ENCODE measurements at regions not wholly inside any gene's neighbourhood (a gene's known extent, or its start where the extent isn't known, plus 50 kb on each side); places are given as distances from the start of the nearest gene placed in this dataset.
"Not testable (repeated sequence)": the region's sequence is repeated elsewhere in the genome, so short reads cannot be mapped to it uniquely, and the experiment has no call there.

DNA sequence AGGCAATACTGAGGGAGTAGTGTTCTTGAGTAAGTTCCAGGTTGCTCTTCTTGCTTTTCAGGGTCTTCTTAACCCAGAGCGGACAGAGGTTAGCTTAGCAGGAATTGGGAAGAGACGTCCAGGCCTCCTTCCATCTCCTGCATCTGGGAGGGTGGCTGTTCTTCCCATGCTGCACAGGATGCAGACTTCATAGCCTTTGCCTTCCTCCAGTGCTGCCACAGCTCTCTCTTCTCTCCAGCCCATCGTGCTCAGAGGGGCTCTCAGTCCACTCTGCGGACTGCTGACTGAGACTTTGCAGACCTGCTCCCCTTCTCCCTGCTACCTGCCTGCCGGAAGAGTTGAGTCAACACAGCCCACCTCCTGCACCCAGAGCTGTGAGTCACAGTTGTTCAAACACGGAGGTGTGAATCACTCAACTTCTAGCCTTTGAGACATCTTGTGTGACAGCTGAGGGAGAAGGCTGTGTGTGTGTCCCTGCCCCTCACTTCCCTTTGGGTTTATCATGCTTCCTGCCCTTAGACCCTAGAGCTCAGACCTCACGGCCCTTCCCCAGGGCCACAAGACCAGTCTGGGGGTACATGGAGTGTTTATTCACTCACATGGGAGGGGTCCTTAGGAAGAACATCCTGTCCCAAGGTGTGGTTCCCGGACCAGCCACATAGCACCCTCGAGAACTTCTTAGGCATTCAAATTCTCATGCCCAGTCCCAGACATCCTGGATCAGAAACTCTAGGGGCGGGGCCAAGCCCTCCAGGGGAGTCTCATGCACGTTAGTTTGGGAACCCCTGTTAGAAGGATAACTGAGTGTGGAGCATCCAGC lies 158.3 kb upstream of the CACNA1E start:
- Mint-ChIP-seq H3K4me3 (no peak overlapping the region), H3K4me1 (ENCODE audit: low read depth) (peaks cover 9% of the 10 kb centered on the region), H3K27ac (no peak overlapping the region), H3K9me3 (no peaks in the 10 kb centered on the region), H3K27me3 (peaks cover 5% of the 10 kb centered on the region), H3K36me3 (no peaks in the 10 kb centered on the region)
- intact Hi-C loops (cut with micrococcal nuclease): loop anchor here (2.0 kb wide), 1 partner anchor 72 kb away; no protein-coding TSS in a partner anchor
- POLR2A ChIA-PET: no interaction called here
- DNase-seq: peak; percentile 75
- CTCF ChIA-PET: no interaction called here

- H3K27me3 Mint-ChIP-seq; DNase-seq; H3K9me3 Mint-ChIP-seq; H3K36me3 Mint-ChIP-seq; H3K27ac Mint-ChIP-seq; POLR2A ChIA-PET; CTCF ChIA-PET; H3K4me3 Mint-ChIP-seq; H3K4me1 Mint-ChIP-seq (ENCODE audit: low read depth): not testable (repeated sequence)
- intact Hi-C loops (cut with micrococcal nuclease): loop anchor here (2.0 kb wide), 1 partner anchor 71 kb away; no protein-coding TSS in a partner anchor
Measured at GRCh38 chr1:181325765-181326164, 157.6 kb upstream of the CACNA1E start.

DNA sequence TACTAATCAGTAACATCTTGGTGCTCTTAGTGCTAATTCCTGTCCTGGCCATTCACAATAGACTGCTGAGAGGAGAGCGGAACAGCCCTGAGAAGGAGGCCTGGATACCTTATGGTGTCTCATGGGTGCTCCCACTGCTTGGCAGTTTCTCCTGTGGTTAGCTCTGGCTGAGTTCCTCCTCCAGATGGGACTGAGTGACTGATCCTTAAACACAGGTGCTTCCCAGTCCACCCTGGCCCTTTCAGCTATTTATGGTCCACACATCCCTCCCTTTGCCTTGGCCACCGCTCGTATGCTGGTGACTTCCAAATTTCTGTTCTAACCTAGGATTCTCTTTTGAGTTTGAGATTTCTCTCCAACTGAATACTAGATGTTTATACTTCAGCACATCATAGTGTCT lies 157.0 kb upstream of the CACNA1E start:
- Mint-ChIP-seq H3K4me1 (ENCODE audit: low read depth) (peaks cover 9% of the 10 kb centered on the region), H3K36me3 (no peaks in the 10 kb centered on the region), H3K4me3 (no peak overlapping the region), H3K9me3 (no peaks in the 10 kb centered on the region), H3K27me3 (no peaks in the 10 kb centered on the region), H3K27ac (no peak overlapping the region)
- no peak for DNase-seq
- intact Hi-C loops (cut with micrococcal nuclease): no loop called here
- ChIA-PET POLR2A (no interaction called here), CTCF (no interaction called here)

DNA sequence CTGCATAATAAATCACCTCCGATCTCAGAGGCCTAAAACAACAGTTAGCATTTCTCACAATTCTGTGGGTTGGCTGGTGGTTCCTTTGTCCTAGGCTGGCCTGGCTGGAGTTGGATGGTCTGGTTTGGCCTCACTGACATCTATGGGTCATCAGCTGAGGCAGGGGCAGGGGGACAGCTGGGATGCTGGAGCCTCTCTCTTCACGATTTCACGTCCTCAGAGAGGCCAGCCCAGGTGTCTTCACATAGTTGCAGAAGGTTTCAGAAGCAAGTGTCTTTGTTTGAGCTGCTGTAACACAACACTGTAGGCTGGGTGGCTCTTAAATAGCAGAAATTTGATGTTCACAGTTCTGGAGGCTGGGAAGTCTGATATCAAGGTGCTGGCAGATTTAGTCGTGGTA lies 155.5 kb upstream of the CACNA1E start:
- CTCF ChIA-PET: no interaction called here
- no peaks in the 10 kb centered on the region for H3K36me3 Mint-ChIP-seq

GRCh38 chr1:181334724-181335123 lies 148.6 kb upstream of the CACNA1E start:
- no peak for DNase-seq
- Mint-ChIP-seq H3K36me3 (no peaks in the 10 kb centered on the region), H3K4me3 (no peak overlapping the region), H3K27ac (no peak overlapping the region), H3K9me3 (peaks cover 8% of the 10 kb centered on the region), H3K27me3 (no peaks in the 10 kb centered on the region), H3K4me1 (ENCODE audit: low read depth) (no peaks in the 10 kb centered on the region)
- intact Hi-C loops (cut with micrococcal nuclease): no loop called here
- POLR2A ChIA-PET: no interaction called here
- CTCF ChIA-PET: no interaction called here

More for the DNA sequence above, 155.5 kb upstream of the CACNA1E start:
- peaks cover 9% of the 10 kb centered on the region for H3K4me1 Mint-ChIP-seq (ENCODE audit: low read depth)
- DNase-seq: no peak
- no peak overlapping the region for H3K27ac Mint-ChIP-seq
- H3K27me3 Mint-ChIP-seq: no peaks in the 10 kb centered on the region
- H3K4me3 Mint-ChIP-seq: no peak overlapping the region
- POLR2A ChIA-PET: interaction anchor here (0.6 kb wide), 1 partner anchor 60 kb away, joined by 3 read pairs; no protein-coding TSS in a partner anchor
- intact Hi-C loops (cut with micrococcal nuclease): no loop called here
- H3K9me3 Mint-ChIP-seq: no peaks in the 10 kb centered on the region

DNA sequence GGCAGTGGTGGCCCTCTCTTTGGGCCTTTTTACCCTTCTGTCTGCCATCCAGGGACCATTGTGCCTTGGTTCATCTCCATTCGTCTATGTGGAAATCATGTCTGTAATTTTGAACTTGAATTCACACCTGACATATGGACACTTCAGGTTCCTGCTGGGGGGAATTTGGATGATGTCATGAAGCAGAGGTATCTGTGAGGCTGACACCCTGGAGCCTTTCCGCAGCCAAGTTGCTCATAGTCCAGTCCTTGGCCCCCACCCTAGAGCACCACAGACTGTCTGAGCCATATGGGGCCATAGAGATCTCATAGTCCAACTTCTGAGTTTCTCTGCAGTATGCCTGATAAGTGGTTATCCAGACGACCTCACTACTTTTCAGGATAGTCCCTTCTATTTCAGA lies 147.7 kb upstream of the CACNA1E start:
- Mint-ChIP-seq H3K4me1 (ENCODE audit: low read depth) (no peaks in the 10 kb centered on the region), H3K9me3 (peaks cover 8% of the 10 kb centered on the region), H3K4me3 (no peak overlapping the region), H3K27me3 (no peaks in the 10 kb centered on the region), H3K27ac (no peak overlapping the region), H3K36me3 (no peaks in the 10 kb centered on the region)
- CTCF ChIA-PET: no interaction called here
- POLR2A ChIA-PET: no interaction called here
- intact Hi-C loops (cut with micrococcal nuclease): no loop called here
- DNase-seq: no peak

DNA sequence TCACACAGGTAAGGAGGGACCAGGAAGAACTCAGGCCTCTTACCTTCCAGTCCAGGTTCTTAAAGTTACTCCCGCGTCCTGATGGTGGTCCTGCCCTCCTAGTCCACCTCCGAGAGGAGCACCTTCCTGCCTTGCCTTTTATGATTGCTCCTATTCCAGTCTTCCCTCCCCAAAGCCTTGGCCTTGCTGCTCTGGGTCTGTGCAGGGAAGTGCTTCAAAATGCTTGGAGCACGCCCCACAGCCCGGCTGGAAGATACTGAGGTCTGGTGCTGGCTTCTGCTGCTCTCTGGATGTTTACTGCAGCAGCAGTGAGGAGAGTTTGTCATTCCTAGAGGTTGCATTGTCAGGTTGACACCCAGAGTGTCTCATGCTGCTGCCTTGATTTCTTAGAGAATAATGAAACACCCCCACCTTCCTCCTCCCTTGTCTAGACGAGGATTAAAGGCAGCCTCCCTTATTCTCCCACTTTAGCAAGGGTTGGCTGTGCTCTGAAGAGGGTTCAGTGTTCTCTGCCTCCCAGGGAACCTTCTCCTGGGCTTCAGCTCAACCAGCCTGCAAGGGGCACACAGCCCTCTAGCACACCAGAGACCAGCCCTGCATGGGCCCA lies 142.2 kb upstream of the CACNA1E start:
- intact Hi-C loops (cut with micrococcal nuclease): no loop called here
- no peak for DNase-seq
- Mint-ChIP-seq H3K9me3 (peaks cover 6% of the 10 kb centered on the region), H3K4me1 (ENCODE audit: low read depth) (peaks cover 4% of the 10 kb centered on the region), H3K4me3 (no peak overlapping the region), H3K27me3 (peaks cover 2% of the 10 kb centered on the region), H3K27ac (no peak overlapping the region), H3K36me3 (no peaks in the 10 kb centered on the region)
- CTCF ChIA-PET: no interaction called here
- POLR2A ChIA-PET: no interaction called here

DNA sequence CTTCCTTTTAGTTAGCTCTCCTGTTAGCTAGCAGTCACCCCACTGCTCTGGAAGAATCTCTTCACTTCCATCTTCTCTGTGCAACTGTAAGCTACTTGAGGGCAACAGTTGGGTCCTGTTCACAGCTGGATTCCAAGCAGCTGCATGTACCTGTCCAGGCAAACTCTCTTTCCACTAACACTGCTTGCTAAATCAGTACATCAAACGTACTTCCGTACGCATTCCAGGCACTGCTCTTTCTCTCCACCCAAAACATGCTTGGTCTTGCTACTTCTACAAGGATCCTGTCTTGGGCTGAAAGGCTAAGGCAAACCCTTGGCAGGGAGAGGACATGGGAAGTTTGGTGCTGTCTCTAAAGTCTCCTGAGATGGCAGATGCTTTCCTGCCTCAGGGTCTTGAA lies 139.2 kb upstream of the CACNA1E start:
- Mint-ChIP-seq H3K36me3 (no peaks in the 10 kb centered on the region), H3K9me3 (no peaks in the 10 kb centered on the region), H3K27ac (no peak overlapping the region), H3K4me3 (no peak overlapping the region), H3K4me1 (ENCODE audit: low read depth) (peaks cover 4% of the 10 kb centered on the region), H3K27me3 (peaks cover 2% of the 10 kb centered on the region)
- intact Hi-C loops (cut with micrococcal nuclease): no loop called here
- ChIA-PET CTCF (no interaction called here), POLR2A (no interaction called here)
- DNase-seq: no peak

GRCh38 chr1:181345146-181345545 lies 138.2 kb upstream of the CACNA1E start:
- POLR2A ChIA-PET: no interaction called here
- peaks cover 2% of the 10 kb centered on the region for H3K27me3 Mint-ChIP-seq

DNA sequence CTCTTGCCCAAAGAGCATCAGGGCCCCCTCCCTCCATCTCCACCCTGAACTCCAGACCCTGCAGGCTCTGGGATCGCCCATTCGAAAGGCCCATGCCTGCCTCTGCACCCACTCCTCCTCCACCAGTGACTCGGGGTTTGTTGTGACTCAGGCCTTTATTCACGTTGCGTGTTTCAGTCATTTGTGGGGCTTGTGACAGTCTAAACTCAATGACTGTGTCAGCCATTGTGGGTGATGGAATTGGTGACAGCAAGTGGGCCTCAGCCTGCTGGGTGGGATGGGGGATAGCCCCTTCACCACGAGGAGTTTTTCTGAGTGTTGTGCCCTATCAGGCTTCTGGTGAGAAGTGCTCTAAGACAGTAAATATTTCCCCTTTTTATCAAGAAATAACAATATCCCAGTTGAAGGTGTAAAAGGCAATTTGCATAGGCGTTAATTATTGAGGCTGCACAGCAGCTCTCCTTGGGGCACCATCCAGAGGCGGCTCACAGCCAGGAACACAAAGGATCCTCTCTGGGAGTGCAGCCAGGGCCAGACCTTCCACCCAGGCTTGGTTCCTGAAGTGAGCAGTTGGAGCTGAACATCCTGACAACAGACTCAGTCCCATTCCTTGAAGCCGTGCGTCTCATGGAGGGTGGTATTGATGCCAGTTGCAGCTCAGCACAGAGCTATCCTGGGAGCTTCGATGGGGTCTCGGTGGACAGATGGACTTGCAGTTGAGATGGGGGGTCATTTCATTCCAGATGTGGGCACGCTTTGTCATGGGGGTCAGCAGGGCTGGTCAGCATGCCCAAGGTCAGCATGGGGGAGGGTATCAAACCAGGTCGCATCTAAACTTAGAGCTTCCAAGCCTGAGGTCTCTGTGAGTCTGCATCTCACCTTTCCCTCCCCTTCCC lies 135.6 kb upstream of the CACNA1E start:
- Mint-ChIP-seq H3K4me1 (ENCODE audit: low read depth) (peaks cover 4% of the 10 kb centered on the region), H3K27me3 (peaks cover 2% of the 10 kb centered on the region), H3K27ac (no peak overlapping the region), H3K9me3 (no peaks in the 10 kb centered on the region), H3K36me3 (no peaks in the 10 kb centered on the region), H3K4me3 (no peak overlapping the region)
- intact Hi-C loops (cut with micrococcal nuclease): no loop called here
- ChIA-PET CTCF (no interaction called here), POLR2A (no interaction called here)
- DNase-seq: no peak

More at GRCh38 chr1:181345146-181345545, 138.2 kb upstream of the CACNA1E start:
- Mint-ChIP-seq H3K4me3 (no peak overlapping the region), H3K36me3 (no peaks in the 10 kb centered on the region), H3K4me1 (ENCODE audit: low read depth) (peaks cover 4% of the 10 kb centered on the region), H3K27ac (no peak overlapping the region), H3K9me3 (no peaks in the 10 kb centered on the region)
- intact Hi-C loops (cut with micrococcal nuclease): no loop called here
- no peak for DNase-seq
- CTCF ChIA-PET: no interaction called here

DNA sequence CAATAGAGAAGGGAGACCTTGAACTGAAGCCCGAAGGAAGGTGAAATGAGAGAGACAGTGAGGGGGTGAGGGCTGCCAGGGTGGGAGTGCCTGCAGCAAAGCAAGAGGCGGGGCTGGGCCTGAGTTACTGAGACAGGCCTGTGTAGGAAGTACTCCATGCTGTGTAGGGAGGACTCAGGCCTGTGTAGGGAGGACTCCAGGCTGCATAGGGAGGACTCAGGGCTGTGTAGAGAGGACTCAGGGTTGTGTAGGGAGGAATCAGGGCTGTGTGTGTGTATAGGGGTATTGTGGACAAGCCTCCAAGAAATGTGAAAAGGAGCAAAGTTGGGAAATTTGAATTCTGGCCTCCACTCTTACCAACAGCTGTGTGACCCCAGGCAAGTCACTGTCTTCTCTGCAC lies 133.8 kb upstream of the CACNA1E start:
- no peak overlapping the region for H3K4me3 Mint-ChIP-seq
- no peaks in the 10 kb centered on the region for H3K9me3 Mint-ChIP-seq
- POLR2A ChIA-PET: no interaction called here
- CTCF ChIA-PET: no interaction called here
- DNase-seq: no peak
- H3K27ac Mint-ChIP-seq: no peak overlapping the region
- intact Hi-C loops (cut with micrococcal nuclease): no loop called here
- no peaks in the 10 kb centered on the region for H3K4me1 Mint-ChIP-seq (ENCODE audit: low read depth)
- peaks cover 2% of the 10 kb centered on the region for H3K27me3 Mint-ChIP-seq
- H3K36me3 Mint-ChIP-seq: no peaks in the 10 kb centered on the region

DNA sequence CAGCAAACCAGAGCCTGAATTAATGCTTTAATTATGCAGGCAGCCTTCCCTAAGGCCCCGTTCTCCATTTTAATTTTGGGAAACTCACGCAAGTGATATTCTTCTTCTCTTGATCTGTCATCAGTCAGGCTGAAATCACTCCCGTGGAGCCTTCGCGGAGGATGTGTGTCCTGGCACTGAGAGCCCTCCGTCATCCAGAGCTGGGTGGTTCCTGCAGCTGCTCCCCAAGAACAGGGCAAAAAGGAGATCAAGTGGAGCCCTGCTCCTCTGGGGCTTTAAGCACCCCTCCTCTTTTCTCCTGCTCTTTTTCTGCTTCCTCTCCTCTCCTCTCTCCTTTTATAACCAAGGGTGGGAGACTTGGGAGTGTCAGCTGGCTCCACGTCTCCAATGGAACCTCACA lies 133.2 kb upstream of the CACNA1E start:
- ChIA-PET POLR2A (no interaction called here), CTCF (interaction anchor here (1.0 kb wide), 1 partner anchor 75 kb away, joined by 3 read pairs; no protein-coding TSS in a partner anchor)
- H3K9me3 Mint-ChIP-seq: no peaks in the 10 kb centered on the region
- no peak overlapping the region for H3K27ac Mint-ChIP-seq
- DNase-seq: no peak
- H3K4me1 Mint-ChIP-seq (ENCODE audit: low read depth): no peaks in the 10 kb centered on the region
- H3K4me3 Mint-ChIP-seq: no peak overlapping the region
- no peaks in the 10 kb centered on the region for H3K36me3 Mint-ChIP-seq
- H3K27me3 Mint-ChIP-seq: peaks cover 2% of the 10 kb centered on the region
- intact Hi-C loops (cut with micrococcal nuclease): loop anchor here (10.0 kb wide), 1 partner anchor 75 kb away; no protein-coding TSS in a partner anchor
